GM18867 (cell line): ENCODE measurements at regions not wholly inside any gene's neighbourhood (a gene's known extent, or its start where the extent isn't known, plus 50 kb on each side); places are given as distances from the start of the nearest gene placed in this dataset.
A peak's percentile ranks its signal among the peaks of the same experiment; 100 is the strongest.
"Not testable (repeated sequence)": the region's sequence is repeated elsewhere in the genome, so short reads cannot be mapped to it uniquely, and the experiment has no call there.

Experiments
- ATAC-seq: cut with Tn5 transposase; IDR thresholded peaks from one replicate; pipeline ENCODE4 v1.9.1; 2021; ENCODE audit warnings: mild to moderate bottlenecking, moderate library complexity; ENCODE audit not compliant: unreplicated experiment

GRCh38 chr3:144499001-144499930 is 527.6 kb downstream of the DIPK2A start:
- no peak for ATAC-seq

- no peak for ATAC-seq
Observed at GRCh38 chr3:144501467-144501866, 529.8 kb downstream of the DIPK2A start.

GRCh38 chr3:144502402-144502801 is 530.8 kb downstream of the DIPK2A start:
- no peak for ATAC-seq

GRCh38 chr3:144506375-144506774 is 534.8 kb downstream of the DIPK2A start:
- not testable (repeated sequence) for ATAC-seq

- ATAC-seq, result no peak
Observed at GRCh38 chr3:144511346-144511745, 539.7 kb downstream of the DIPK2A start.

- ATAC-seq, result no peak
Observed at GRCh38 chr3:144516026-144516425, 544.4 kb downstream of the DIPK2A start.

- ATAC-seq, result no peak
Observed at GRCh38 chr3:144516589-144516988, 545.0 kb downstream of the DIPK2A start.

GRCh38 chr3:144521131-144521530 is 549.5 kb downstream of the DIPK2A start:
- no peak for ATAC-seq

- ATAC-seq, result no peak
Observed at GRCh38 chr3:144522456-144522855, 550.8 kb downstream of the DIPK2A start.

- no peak for ATAC-seq
Observed at GRCh38 chr3:144523396-144523795, 551.8 kb downstream of the DIPK2A start.

GRCh38 chr3:144524531-144524930 is 552.9 kb downstream of the DIPK2A start:
- no peak for ATAC-seq

GRCh38 chr3:144529566-144529965 is 557.9 kb downstream of the DIPK2A start:
- no peak for ATAC-seq

GRCh38 chr3:144544871-144545270 is 573.2 kb downstream of the DIPK2A start:
- no peak for ATAC-seq

- ATAC-seq, result no peak
Observed at GRCh38 chr3:144546539-144546938, 574.9 kb downstream of the DIPK2A start.

GRCh38 chr3:144548346-144548745 is 576.7 kb downstream of the DIPK2A start:
- no peak for ATAC-seq

- ATAC-seq, result no peak
Observed at GRCh38 chr3:144549166-144549565, 577.5 kb downstream of the DIPK2A start.

GRCh38 chr3:144552346-144553057 is 580.9 kb downstream of the DIPK2A start:
- ATAC-seq, result no peak

GRCh38 chr3:144553301-144553700 is 581.7 kb downstream of the DIPK2A start:
- no peak for ATAC-seq

- ATAC-seq, result no peak
Observed at GRCh38 chr3:144554889-144555288, 583.3 kb downstream of the DIPK2A start.

GRCh38 chr3:144556392-144556791 is 584.8 kb downstream of the DIPK2A start:
- ATAC-seq, result peak; percentile 89

GRCh38 chr3:144557515-144557914 is 585.9 kb downstream of the DIPK2A start:
- no peak for ATAC-seq

GRCh38 chr3:144564011-144564410 is 592.4 kb downstream of the DIPK2A start:
- ATAC-seq, result no peak
